Fibroblast of skin of right biceps (primary cell): ENCODE measurements at regions not wholly inside any gene's neighbourhood (a gene's known extent, or its start where the extent isn't known, plus 50 kb on each side); places are given as distances from the start of the nearest gene placed in this dataset.

Experiments used
- DNase-seq: peaks from one replicate; pipeline ENCODE4 v3.0.0-alpha.2; 2013

GRCh38 chr1:106523497-106523896, 533.0 kb upstream of the PRMT6 start:
- no peak for DNase-seq

GRCh38 chr1:106524631-106525030, 531.8 kb upstream of the PRMT6 start:
- DNase-seq = no peak

GRCh38 chr1:106526650-106527049, 529.8 kb upstream of the PRMT6 start:
- peak; percentile 96 for DNase-seq

GRCh38 chr1:106534612-106535011, 521.9 kb upstream of the PRMT6 start:
- DNase-seq = no peak

GRCh38 chr1:106536741-106537140, 519.7 kb upstream of the PRMT6 start:
- peak; percentile 91 for DNase-seq

- peak; percentile 87 for DNase-seq
Measured at GRCh38 chr1:106548726-106549125, 507.7 kb upstream of the PRMT6 start.

GRCh38 chr1:106554294-106554693, 502.2 kb upstream of the PRMT6 start:
- peak; percentile 62 for DNase-seq

GRCh38 chr1:106555571-106555970, 500.9 kb upstream of the PRMT6 start:
- no peak for DNase-seq

- no peak for DNase-seq
Measured at GRCh38 chr1:106564192-106564591, 492.3 kb upstream of the PRMT6 start.

- peak; percentile 4 for DNase-seq
Measured at GRCh38 chr1:106568201-106568974, 488.1 kb upstream of the PRMT6 start.

GRCh38 chr1:106571109-106571508, 485.4 kb upstream of the PRMT6 start:
- peak; percentile 30 for DNase-seq

- peak; percentile 57 for DNase-seq
Measured at GRCh38 chr1:106584107-106584506, 472.4 kb upstream of the PRMT6 start.

GRCh38 chr1:106584676-106585075, 471.8 kb upstream of the PRMT6 start:
- DNase-seq = no peak

GRCh38 chr1:106600626-106601025, 455.8 kb upstream of the PRMT6 start:
- peak; percentile 38 for DNase-seq

GRCh38 chr1:106603616-106604015, 452.9 kb upstream of the PRMT6 start:
- DNase-seq = no peak

GRCh38 chr1:106608841-106609240, 447.6 kb upstream of the PRMT6 start:
- peak; percentile 72 for DNase-seq

GRCh38 chr1:106613068-106613467, 443.4 kb upstream of the PRMT6 start:
- DNase-seq = peak; percentile 35

GRCh38 chr1:106613861-106614260, 442.6 kb upstream of the PRMT6 start:
- DNase-seq = no peak

GRCh38 chr1:106615473-106615872, 441.0 kb upstream of the PRMT6 start:
- DNase-seq = no peak

GRCh38 chr1:106619080-106619826, 437.2 kb upstream of the PRMT6 start:
- no peak for DNase-seq

- DNase-seq = no peak
Measured at GRCh38 chr1:106619827-106620134, 436.7 kb upstream of the PRMT6 start.

- DNase-seq = peak; percentile 55
Measured at GRCh38 chr1:106620521-106620954, 435.9 kb upstream of the PRMT6 start.

GRCh38 chr1:106621853-106622252, 434.6 kb upstream of the PRMT6 start:
- no peak for DNase-seq

GRCh38 chr1:106637566-106637965, 418.9 kb upstream of the PRMT6 start:
- no peak for DNase-seq
